ENCODE measurements at regions not wholly inside any gene's neighbourhood (a gene's known extent, or its start where the extent isn't known, plus 50 kb on each side); places are given as distances from the start of the nearest gene placed in this dataset.

- no peak overlapping the region for H3K27ac Mint-ChIP-seq
- no peak for DNase-seq (ENCODE audit: low spot score in 2 of 2, unreplicated experiment in 2 of 2)
- no peak overlapping the region for H3K4me3 Mint-ChIP-seq
- no peak for TF ChIP-seq CTCF (IDR thresholded peaks at IDR 0.05; ENCODE audit: unreplicated experiment)
- no peaks in the 10 kb centered on the region for H3K9me3 Mint-ChIP-seq
- peaks cover 12% of the 10 kb centered on the region for H3K4me1 Mint-ChIP-seq
- H3K27me3 Mint-ChIP-seq (ENCODE audit: low read depth): peaks cover 13% of the 10 kb centered on the region
- H3K36me3 Mint-ChIP-seq: no peaks in the 10 kb centered on the region
Measured at GRCh38 chr11:15569305-15570025, 454.7 kb downstream of the INSC start.

GRCh38 chr11:15575409-15575808 lies 460.7 kb downstream of the INSC start:
- no peak overlapping the region for H3K4me3 Mint-ChIP-seq
- no peaks in the 10 kb centered on the region for H3K9me3 Mint-ChIP-seq
- no peaks in the 10 kb centered on the region for H3K36me3 Mint-ChIP-seq
- no peak for TF ChIP-seq CTCF (IDR thresholded peaks at IDR 0.05; ENCODE audit: unreplicated experiment)
- no peaks in the 10 kb centered on the region for H3K4me1 Mint-ChIP-seq
- peaks cover 31% of the 10 kb centered on the region for H3K27me3 Mint-ChIP-seq (ENCODE audit: low read depth)
- no peak for DNase-seq (ENCODE audit: low spot score in 2 of 2, unreplicated experiment in 2 of 2)
- no peak overlapping the region for H3K27ac Mint-ChIP-seq

- no peak for TF ChIP-seq CTCF (IDR thresholded peaks at IDR 0.05; ENCODE audit: unreplicated experiment)
- no peak overlapping the region for H3K27ac Mint-ChIP-seq
- H3K4me3 Mint-ChIP-seq: no peak overlapping the region
- peaks cover 31% of the 10 kb centered on the region for H3K27me3 Mint-ChIP-seq (ENCODE audit: low read depth)
- no peaks in the 10 kb centered on the region for H3K4me1 Mint-ChIP-seq
- no peak for DNase-seq (ENCODE audit: low spot score in 2 of 2, unreplicated experiment in 2 of 2)
- no peaks in the 10 kb centered on the region for H3K9me3 Mint-ChIP-seq
- no peaks in the 10 kb centered on the region for H3K36me3 Mint-ChIP-seq
Measured at GRCh38 chr11:15576769-15577168, 462.0 kb downstream of the INSC start.

GRCh38 chr11:15577519-15577918 lies 462.8 kb downstream of the INSC start:
- DNase-seq (ENCODE audit: low spot score in 2 of 2, unreplicated experiment in 2 of 2): no peak
- no peaks in the 10 kb centered on the region for H3K4me1 Mint-ChIP-seq
- H3K36me3 Mint-ChIP-seq: no peaks in the 10 kb centered on the region
- H3K27ac Mint-ChIP-seq: no peak overlapping the region
- no peaks in the 10 kb centered on the region for H3K9me3 Mint-ChIP-seq
- H3K4me3 Mint-ChIP-seq: no peak overlapping the region
- no peak for TF ChIP-seq CTCF (IDR thresholded peaks at IDR 0.05; ENCODE audit: unreplicated experiment)
- peaks cover 29% of the 10 kb centered on the region for H3K27me3 Mint-ChIP-seq (ENCODE audit: low read depth)

GRCh38 chr11:15579287-15580001 lies 464.7 kb downstream of the INSC start:
- Mint-ChIP-seq H3K4me1 (peaks cover under 1% of the 10 kb centered on the region), H3K36me3 (no peaks in the 10 kb centered on the region), H3K9me3 (no peaks in the 10 kb centered on the region), H3K4me3 (no peak overlapping the region), H3K27ac (no peak overlapping the region), H3K27me3 (ENCODE audit: low read depth) (peaks cover 22% of the 10 kb centered on the region)
- TF ChIP-seq CTCF (IDR thresholded peaks at IDR 0.05; ENCODE audit: unreplicated experiment): no peak
- DNase-seq (ENCODE audit: low spot score in 2 of 2, unreplicated experiment in 2 of 2): no peak
